HepG2 (cell line): ENCODE measurements at regions not wholly inside any gene's neighbourhood (a gene's known extent, or its start where the extent isn't known, plus 50 kb on each side); places are given as distances from the start of the nearest gene placed in this dataset.

Source experiments
- ATM ChIP-seq: fragments of 450-650 bp; IDR thresholded peaks from 2 replicates; pipeline ENCODE4 v1.7.1; 2017; ENCODE audit warnings: mild to moderate bottlenecking, borderline replicate concordance
- CEBPB ChIP-seq: IDR thresholded peaks from 2 replicates; pipeline ENCODE4 v1.6.1; 2011; ENCODE audit warnings: low read depth, low read length, improper control_type of control experiment, borderline replicate concordance
- FOXJ3 ChIP-seq: sonication (generic); formaldehyde crosslinking; IDR thresholded peaks from 2 replicates; pipeline ENCODE4 v1.4.0; 2020; ENCODE audit warnings: missing genetic modification reagents, mild to moderate bottlenecking, borderline replicate concordance
- HOXA7 ChIP-seq: sonication (generic); formaldehyde crosslinking; IDR thresholded peaks from 2 replicates; pipeline ENCODE4 v1.8.1; 2022; ENCODE audit warnings: mild to moderate bottlenecking, missing genetic modification reagents, moderate library complexity
- MED1 ChIP-seq: sonication (generic); formaldehyde crosslinking; IDR thresholded peaks from 2 replicates; pipeline ENCODE4 v1.4.0; 2020; ENCODE audit warnings: missing genetic modification reagents
- RFX1 ChIP-seq: fragments of 450-650 bp; IDR thresholded peaks from 2 replicates; pipeline ENCODE4 v1.6.1; 2017
- SIX4 ChIP-seq: sonication (generic); formaldehyde crosslinking; IDR thresholded peaks from 2 replicates; pipeline ENCODE4 v1.4.0; 2020; ENCODE audit warnings: missing genetic modification reagents
- ZNF598 ChIP-seq: sonication (generic); formaldehyde crosslinking; IDR thresholded peaks from 2 replicates; pipeline ENCODE4 v1.5.1; 2020; ENCODE audit warnings: mild to moderate bottlenecking, missing genetic modification reagents, borderline replicate concordance
- ZNF773 ChIP-seq: sonication (generic); formaldehyde crosslinking; IDR thresholded peaks from 2 replicates; pipeline ENCODE4 v1.4.0; 2020; ENCODE audit warnings: missing genetic modification reagents, borderline replicate concordance
- TF ChIP-seq, protein P1 (sequence below): IDR thresholded peaks from 2 replicates; pipeline ENCODE4 v1.6.1; 2016; ENCODE audit warnings: missing compliant biosample characterization, missing genetic modification reagents, borderline replicate concordance
- TF ChIP-seq, protein P2 (sequence below): sonication (generic); formaldehyde crosslinking; IDR thresholded peaks from 2 replicates; pipeline ENCODE4 v1.4.0; 2020; ENCODE audit warnings: missing genetic modification reagents, borderline replicate concordance
- TF ChIP-seq, protein P3 (sequence below): sonication (generic); formaldehyde crosslinking; IDR thresholded peaks from 2 replicates; pipeline ENCODE4 v1.5.0; 2020; ENCODE audit warnings: mild to moderate bottlenecking, missing genetic modification reagents, borderline replicate concordance
- TF ChIP-seq, protein P4 (sequence below): sonication (generic); formaldehyde crosslinking; IDR thresholded peaks from 2 replicates; pipeline ENCODE4 v1.5.0; 2020; ENCODE audit warnings: missing genetic modification reagents, mild to moderate bottlenecking, borderline replicate concordance

DNA sequence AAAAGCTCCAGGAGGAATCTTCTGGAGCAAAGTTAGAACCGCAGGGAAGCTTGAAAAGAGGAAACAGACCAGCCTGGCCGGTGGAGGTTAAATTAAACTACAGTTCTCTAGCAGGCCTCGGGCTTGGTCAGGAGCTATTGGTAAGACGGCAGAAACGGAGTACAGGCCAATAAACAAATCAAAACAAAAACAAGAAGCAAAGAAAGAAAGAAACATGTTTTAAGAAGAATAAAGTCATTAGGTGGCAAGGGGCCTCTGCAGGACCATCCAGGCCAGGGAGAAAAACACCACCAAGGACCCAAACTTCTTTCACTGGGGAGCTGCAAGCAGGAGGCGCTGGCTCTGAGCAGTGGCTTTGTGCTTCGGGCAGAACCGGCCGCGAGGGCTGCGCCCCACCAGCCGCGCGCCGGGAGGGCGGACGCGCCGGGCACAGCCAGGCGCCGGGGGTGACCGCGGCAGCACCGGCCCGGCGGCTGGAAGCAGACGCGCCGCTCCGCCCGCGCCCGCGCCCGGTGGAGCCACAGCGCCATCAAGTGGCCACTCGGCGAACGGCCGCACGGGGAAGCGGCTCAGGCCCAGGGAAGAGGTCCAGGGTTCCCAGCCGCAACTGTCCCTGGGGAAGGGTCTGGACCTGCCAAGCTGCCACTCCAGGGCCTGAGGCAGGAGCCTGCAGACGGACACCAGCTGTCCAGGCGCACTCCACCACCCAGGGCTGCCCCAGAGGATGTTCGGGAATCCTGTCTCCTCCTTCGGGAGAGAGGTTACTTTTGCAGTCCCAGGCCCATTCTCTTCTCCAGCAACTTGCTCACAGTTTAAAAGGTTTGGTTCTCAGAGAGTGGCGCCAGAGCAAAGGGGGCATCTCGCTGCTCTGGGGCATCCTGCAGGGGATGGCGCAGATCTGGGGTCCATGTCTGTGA is 419.4 kb downstream of the SOX9 start (continued):
- TF ChIP-seq FOXJ3 (CRISPR knock-in tag) (no peak), MED1 (CRISPR knock-in tag) (peak; percentile 73), ZNF598 (CRISPR knock-in tag) (peak; percentile 62; the same call in 1 of the 2 replicates), HOXA7 (CRISPR knock-in tag) (no peak), CEBPB (no peak), ATM (no peak), SIX4 (no peak), ZNF773 (CRISPR knock-in tag) (peak; percentile 76; the same call in 1 of the 2 replicates), RFX1 (no peak)
- TF ChIP-seq, protein P1, sequence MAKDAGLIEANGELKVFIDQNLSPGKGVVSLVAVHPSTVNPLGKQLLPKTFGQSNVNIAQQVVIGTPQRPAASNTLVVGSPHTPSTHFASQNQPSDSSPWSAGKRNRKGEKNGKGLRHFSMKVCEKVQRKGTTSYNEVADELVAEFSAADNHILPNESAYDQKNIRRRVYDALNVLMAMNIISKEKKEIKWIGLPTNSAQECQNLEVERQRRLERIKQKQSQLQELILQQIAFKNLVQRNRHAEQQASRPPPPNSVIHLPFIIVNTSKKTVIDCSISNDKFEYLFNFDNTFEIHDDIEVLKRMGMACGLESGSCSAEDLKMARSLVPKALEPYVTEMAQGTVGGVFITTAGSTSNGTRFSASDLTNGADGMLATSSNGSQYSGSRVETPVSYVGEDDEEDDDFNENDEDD = peak; percentile 70; the same call in 1 of the 2 replicates
- TF ChIP-seq, protein P2, sequence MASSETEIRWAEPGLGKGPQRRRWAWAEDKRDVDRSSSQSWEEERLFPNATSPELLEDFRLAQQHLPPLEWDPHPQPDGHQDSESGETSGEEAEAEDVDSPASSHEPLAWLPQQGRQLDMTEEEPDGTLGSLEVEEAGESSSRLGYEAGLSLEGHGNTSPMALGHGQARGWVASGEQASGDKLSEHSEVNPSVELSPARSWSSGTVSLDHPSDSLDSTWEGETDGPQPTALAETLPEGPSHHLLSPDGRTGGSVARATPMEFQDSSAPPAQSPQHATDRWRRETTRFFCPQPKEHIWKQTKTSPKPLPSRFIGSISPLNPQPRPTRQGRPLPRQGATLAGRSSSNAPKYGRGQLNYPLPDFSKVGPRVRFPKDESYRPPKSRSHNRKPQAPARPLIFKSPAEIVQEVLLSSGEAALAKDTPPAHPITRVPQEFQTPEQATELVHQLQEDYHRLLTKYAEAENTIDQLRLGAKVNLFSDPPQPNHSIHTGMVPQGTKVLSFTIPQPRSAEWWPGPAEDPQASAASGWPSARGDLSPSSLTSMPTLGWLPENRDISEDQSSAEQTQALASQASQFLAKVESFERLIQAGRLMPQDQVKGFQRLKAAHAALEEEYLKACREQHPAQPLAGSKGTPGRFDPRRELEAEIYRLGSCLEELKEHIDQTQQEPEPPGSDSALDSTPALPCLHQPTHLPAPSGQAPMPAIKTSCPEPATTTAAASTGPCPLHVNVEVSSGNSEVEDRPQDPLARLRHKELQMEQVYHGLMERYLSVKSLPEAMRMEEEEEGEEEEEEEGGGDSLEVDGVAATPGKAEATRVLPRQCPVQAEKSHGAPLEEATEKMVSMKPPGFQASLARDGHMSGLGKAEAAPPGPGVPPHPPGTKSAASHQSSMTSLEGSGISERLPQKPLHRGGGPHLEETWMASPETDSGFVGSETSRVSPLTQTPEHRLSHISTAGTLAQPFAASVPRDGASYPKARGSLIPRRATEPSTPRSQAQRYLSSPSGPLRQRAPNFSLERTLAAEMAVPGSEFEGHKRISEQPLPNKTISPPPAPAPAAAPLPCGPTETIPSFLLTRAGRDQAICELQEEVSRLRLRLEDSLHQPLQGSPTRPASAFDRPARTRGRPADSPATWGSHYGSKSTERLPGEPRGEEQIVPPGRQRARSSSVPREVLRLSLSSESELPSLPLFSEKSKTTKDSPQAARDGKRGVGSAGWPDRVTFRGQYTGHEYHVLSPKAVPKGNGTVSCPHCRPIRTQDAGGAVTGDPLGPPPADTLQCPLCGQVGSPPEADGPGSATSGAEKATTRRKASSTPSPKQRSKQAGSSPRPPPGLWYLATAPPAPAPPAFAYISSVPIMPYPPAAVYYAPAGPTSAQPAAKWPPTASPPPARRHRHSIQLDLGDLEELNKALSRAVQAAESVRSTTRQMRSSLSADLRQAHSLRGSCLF = no peak
- TF ChIP-seq, protein P3, sequence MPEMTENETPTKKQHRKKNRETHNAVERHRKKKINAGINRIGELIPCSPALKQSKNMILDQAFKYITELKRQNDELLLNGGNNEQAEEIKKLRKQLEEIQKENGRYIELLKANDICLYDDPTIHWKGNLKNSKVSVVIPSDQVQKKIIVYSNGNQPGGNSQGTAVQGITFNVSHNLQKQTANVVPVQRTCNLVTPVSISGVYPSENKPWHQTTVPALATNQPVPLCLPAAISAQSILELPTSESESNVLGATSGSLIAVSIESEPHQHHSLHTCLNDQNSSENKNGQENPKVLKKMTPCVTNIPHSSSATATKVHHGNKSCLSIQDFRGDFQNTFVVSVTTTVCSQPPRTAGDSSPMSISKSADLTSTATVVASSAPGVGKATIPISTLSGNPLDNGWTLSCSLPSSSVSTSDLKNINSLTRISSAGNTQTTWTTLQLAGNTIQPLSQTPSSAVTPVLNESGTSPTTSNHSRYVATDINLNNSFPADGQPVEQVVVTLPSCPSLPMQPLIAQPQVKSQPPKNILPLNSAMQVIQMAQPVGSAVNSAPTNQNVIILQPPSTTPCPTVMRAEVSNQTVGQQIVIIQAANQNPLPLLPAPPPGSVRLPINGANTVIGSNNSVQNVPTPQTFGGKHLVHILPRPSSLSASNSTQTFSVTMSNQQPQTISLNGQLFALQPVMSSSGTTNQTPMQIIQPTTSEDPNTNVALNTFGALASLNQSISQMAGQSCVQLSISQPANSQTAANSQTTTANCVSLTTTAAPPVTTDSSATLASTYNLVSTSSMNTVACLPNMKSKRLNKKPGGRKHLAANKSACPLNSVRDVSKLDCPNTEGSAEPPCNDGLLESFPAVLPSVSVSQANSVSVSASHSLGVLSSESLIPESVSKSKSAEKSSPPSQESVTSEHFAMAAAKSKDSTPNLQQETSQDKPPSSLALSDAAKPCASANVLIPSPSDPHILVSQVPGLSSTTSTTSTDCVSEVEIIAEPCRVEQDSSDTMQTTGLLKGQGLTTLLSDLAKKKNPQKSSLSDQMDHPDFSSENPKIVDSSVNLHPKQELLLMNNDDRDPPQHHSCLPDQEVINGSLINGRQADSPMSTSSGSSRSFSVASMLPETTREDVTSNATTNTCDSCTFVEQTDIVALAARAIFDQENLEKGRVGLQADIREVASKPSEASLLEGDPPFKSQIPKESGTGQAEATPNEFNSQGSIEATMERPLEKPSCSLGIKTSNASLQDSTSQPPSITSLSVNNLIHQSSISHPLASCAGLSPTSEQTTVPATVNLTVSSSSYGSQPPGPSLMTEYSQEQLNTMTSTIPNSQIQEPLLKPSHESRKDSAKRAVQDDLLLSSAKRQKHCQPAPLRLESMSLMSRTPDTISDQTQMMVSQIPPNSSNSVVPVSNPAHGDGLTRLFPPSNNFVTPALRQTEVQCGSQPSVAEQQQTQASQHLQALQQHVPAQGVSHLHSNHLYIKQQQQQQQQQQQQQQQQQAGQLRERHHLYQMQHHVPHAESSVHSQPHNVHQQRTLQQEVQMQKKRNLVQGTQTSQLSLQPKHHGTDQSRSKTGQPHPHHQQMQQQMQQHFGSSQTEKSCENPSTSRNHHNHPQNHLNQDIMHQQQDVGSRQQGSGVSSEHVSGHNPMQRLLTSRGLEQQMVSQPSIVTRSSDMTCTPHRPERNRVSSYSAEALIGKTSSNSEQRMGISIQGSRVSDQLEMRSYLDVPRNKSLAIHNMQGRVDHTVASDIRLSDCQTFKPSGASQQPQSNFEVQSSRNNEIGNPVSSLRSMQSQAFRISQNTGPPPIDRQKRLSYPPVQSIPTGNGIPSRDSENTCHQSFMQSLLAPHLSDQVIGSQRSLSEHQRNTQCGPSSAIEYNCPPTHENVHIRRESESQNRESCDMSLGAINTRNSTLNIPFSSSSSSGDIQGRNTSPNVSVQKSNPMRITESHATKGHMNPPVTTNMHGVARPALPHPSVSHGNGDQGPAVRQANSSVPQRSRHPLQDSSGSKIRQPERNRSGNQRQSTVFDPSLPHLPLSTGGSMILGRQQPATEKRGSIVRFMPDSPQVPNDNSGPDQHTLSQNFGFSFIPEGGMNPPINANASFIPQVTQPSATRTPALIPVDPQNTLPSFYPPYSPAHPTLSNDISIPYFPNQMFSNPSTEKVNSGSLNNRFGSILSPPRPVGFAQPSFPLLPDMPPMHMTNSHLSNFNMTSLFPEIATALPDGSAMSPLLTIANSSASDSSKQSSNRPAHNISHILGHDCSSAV (CRISPR knock-in tag) = no peak
- TF ChIP-seq, protein P4, sequence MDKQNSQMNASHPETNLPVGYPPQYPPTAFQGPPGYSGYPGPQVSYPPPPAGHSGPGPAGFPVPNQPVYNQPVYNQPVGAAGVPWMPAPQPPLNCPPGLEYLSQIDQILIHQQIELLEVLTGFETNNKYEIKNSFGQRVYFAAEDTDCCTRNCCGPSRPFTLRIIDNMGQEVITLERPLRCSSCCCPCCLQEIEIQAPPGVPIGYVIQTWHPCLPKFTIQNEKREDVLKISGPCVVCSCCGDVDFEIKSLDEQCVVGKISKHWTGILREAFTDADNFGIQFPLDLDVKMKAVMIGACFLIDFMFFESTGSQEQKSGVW (CRISPR knock-in tag) = no peak
